Sigmoid colon (tissue), 4 donors: ENCODE measurements at regions not wholly inside any gene's neighbourhood (a gene's known extent, or its start where the extent isn't known, plus 50 kb on each side); places are given as distances from the start of the nearest gene placed in this dataset.

Experiments
- EP300 ChIP-seq, 4 donors: sonication (generic); formaldehyde crosslinking; IDR thresholded peaks; one replicate each; pipeline ENCODE4 v1.6.1; 2017; ENCODE audit warnings: antibody characterized with exemption in 4 of 4
- POLR2A ChIP-seq, 2 donors: fragments of 450-650 bp; IDR thresholded peaks; one replicate each; pipeline ENCODE4 v1.6.1; 2016; ENCODE audit warnings: antibody characterized with exemption in 2 of 2, mild to moderate bottlenecking in 2 of 2, moderate library complexity in 2 of 2
- POLR2AphosphoS5 ChIP-seq, 4 donors: sonication (generic); formaldehyde crosslinking; IDR thresholded peaks; one replicate each; pipeline ENCODE4 v1.6.1; 2017; ENCODE audit warnings: antibody characterized with exemption in 4 of 4
- TF ChIP-seq, protein P1 (sequence below), 4 experiments: fragments of 450-650 bp in 3 of 4; fragments of 200-600 bp in 1 of 4; IDR thresholded peaks; one replicate each; pipeline ENCODE4 v1.5.1; 2016 to 2019; ENCODE audit warnings: antibody characterized with exemption in 4 of 4, mild to moderate bottlenecking in 3 of 4, moderate library complexity in 2 of 4

DNA sequence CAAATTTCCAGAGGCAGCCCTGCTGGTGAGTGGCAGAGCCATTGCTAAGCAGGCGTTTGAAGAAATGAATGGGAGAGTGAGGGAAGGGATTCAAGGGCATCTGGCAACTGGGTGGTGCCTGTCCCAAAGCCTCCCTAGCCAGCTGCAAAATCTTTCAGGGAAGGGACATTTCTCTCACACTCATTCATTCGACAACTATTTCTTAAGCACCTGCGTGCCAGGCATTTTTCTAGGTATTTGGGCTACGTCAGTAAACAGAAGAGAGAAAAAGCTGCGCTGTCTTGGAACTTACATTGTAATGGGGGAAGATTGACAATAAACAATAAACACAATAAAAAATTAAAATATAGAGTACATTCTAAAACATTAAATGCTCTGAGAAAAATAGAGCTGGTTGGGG is 301.9 kb upstream of the USP24 start:
- TF ChIP-seq, protein P1, sequence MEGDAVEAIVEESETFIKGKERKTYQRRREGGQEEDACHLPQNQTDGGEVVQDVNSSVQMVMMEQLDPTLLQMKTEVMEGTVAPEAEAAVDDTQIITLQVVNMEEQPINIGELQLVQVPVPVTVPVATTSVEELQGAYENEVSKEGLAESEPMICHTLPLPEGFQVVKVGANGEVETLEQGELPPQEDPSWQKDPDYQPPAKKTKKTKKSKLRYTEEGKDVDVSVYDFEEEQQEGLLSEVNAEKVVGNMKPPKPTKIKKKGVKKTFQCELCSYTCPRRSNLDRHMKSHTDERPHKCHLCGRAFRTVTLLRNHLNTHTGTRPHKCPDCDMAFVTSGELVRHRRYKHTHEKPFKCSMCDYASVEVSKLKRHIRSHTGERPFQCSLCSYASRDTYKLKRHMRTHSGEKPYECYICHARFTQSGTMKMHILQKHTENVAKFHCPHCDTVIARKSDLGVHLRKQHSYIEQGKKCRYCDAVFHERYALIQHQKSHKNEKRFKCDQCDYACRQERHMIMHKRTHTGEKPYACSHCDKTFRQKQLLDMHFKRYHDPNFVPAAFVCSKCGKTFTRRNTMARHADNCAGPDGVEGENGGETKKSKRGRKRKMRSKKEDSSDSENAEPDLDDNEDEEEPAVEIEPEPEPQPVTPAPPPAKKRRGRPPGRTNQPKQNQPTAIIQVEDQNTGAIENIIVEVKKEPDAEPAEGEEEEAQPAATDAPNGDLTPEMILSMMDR (IDR thresholded peaks at IDR 0.05) = no peak
- TF ChIP-seq POLR2AphosphoS5 (IDR thresholded peaks at IDR 0.05) (no peak), EP300 (IDR thresholded peaks at IDR 0.05) (no peak), POLR2A (IDR thresholded peaks at IDR 0.05) (no peak)
